GM18498 (cell line): ENCODE measurements at regions not wholly inside any gene's neighbourhood (a gene's known extent, or its start where the extent isn't known, plus 50 kb on each side); places are given as distances from the start of the nearest gene placed in this dataset.

Source experiments
- ATAC-seq: cut with Tn5 transposase; IDR thresholded peaks from one replicate; pipeline ENCODE4 v1.9.1; 2021; ENCODE audit warnings: mild to moderate bottlenecking, moderate library complexity; ENCODE audit not compliant: unreplicated experiment

DNA sequence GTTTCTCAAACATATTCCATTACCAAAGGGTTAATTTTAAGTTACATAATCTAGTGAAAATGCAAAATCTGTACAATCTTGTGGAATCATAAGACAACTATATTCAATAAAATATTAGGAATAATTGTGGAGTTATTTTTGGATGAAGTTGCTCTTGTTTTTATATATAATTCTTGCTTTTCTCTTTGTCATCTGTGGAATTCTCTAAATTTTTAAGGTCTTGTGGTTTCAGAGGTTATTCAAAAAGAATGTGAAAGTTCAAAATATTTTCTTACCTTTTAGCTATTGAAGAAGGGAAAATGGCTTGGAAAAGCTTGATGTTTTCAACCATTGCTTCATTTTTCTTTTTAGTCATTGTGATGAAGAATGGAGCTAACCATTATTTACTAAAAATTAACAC, 552.1 kb downstream of the TFEC start:
- no peak for ATAC-seq

DNA sequence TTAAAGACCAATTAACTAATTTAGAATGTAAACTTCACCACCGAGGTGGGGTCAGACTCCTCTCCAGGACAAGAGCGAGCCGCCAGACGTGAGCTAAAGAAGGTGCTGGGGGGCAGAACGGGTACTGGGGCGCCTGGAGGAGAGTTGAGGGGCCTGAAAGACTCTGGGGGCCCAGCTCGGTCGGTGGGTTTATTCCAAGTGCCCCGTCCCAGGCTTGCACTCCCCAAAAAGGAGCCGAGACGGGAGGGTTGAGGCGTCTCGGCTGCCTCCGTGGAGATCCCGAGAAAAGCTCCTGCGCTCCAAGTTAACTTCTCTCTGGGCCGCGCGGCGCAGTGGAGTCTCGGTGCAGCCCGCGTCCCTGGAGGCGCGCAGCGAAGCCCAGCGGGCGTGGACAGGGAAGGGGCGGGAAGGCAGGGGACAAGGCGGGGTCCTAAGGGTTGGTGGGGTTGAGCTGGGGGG, 553.3 kb downstream of the TFEC start:
- ATAC-seq = no peak

DNA sequence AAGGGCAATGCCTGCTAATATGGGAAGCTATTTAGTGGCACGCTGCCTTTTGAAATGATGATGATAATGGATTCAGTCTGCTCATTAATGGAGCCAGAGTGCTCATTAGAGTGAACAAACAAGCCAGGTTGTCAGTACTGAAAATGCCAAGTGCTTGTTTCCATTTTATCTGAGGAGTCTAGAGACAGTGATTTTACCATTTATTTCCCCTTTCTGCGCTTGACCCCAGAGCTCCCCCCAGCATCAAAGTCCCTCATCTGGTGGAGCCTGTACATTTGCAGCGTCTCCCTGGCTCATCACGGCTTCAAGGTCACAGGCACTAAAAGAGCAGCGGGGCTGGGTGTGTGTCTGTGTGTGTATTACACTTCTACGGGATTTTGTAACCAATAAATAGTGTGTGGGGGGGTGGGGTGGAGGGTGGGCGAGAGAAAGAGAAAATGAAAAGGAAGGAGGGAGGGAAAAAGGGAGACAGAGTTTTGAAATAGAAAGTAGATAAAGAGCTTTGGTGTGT, 553.8 kb downstream of the TFEC start:
- peak; percentile 40 for ATAC-seq

DNA sequence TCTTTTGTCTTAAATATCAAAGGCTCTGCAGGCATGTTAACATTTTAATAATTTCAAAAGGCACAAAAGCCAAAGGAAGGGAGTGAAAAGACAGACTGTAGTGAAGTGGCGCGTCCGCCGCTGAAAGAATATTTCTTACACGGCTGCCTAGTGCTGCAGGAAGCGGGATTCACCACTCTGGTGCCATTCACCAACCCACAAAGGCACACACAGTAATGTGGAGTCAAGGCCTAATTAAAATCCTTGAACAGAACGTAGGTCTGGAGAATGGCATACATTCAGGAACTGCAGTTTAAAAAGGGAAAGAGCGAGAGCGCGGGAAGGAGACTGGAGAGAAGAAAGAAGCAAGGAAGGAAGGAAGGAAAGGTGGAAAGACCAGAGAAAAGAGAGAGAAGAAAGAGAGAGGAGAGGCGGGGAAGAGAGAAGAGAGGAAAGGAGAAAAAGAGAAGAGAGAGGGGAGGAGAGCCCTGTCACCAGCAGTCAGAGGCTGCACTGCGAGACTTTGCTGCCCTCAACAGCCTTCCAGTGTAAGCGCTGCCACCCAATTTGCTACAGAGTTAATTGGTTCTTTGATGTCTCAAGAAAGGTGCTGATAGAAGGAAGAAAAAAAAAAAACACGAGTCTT, 554.0 kb downstream of the MDFIC start:
- ATAC-seq = peak; percentile 66

DNA sequence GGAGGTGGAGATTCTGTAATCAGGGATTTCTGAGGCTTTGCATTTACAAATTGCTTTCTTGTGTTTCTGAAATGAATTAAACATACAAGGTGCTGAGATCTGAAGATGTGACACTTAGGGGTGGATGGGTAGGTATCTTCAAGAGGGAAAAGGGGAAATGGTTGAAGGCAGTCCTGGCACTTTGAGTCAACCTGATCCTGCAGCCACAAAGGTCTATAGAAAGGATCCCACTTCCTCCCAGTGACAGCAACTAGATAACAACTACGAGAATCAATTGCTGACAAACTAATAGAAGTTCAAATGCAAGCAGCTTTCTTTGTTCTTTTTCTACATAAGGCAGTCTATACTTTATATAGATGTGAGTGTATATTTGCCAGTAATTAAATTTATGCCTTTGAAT, 553.3 kb downstream of the MDFIC start:
- no peak for ATAC-seq

DNA sequence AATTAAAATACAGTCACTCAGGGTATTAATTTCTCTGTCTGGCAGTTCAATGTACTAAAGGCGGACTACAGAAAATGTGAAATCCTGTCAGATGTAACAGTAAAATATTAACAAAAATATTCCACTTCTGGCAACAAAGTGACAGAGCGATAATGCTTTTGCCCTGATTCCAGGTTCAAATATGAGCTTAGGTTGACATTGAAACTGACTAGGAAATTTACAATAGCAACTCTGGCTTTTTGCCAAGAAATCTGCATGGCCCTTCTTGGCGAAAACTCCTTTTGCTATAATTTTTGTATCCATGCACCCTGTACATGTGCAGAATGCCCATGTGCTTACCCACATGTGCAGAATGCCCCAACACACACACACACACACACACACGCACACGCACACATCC, 552.2 kb downstream of the MDFIC start:
- no peak for ATAC-seq

DNA sequence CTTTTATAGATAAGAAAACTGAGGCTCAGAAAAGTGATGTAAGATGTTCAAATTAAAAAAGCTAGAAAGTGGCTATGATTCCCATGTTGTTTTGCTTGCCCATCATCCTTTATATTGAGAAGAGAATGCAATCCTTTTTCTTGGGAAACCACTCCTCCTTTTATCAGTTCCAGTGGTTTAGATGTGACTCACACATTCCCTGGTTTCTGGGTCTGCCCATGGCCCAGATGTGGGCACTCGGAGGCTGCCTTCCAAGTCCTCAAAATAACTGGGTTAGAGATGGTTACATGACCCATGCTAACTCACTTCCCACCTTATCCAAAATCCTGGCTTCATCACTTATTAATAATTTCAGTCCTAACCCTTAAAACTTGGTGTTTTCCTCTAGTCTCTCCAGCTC, 550.0 kb downstream of the MDFIC start:
- no peak for ATAC-seq

DNA sequence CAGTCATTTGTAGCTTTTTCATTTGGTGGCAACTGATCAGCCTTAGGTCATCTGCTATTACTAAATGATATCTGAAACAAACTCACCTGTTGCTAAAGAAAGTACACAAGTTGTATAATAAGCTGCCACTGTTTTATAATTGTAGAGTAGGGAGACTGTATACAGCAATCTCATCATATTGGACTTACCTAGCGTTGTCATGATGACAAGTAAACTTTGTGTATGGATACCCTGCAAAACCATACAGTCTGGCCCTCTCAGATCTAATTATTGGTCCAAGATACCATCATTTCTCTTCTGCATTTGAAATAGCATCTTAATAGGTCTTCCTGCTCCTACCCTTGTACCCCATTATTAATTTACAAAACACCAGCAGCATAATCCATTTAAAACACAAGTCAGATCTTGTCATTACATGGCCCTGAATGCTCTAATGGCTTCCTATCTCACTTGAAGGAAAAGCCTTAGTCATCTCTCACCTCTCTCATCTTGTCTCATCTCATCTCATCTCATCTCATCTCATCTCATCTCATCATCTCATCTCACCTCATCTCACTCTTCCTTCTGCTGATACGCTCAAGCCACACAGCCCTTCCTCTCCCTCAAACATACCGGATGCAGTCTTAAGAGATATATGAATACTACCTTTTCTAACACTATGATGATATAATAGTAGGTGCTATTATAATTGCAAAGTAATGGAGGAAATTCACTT, 540.6 kb downstream of the MDFIC start:
- ATAC-seq = no peak

DNA sequence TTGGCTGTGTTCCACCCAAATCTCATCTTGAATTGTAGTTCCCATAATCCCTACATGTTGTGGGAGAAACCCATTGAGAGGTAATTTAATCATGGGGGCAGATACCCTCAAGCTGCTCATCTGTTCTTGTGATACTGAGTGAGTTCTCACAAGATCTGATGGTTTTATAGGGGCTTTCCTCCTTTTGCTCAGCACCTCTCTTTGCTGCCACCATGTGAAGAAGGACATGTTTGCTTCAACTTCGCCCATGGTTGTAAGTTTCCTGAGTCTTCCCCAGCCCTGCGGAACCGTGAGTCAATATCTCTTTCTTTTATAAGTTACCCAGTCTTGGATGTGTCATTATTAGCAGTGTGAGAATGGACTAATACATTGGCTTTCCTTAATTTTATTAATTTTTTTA, 527.8 kb downstream of the MDFIC start:
- ATAC-seq = no peak

DNA sequence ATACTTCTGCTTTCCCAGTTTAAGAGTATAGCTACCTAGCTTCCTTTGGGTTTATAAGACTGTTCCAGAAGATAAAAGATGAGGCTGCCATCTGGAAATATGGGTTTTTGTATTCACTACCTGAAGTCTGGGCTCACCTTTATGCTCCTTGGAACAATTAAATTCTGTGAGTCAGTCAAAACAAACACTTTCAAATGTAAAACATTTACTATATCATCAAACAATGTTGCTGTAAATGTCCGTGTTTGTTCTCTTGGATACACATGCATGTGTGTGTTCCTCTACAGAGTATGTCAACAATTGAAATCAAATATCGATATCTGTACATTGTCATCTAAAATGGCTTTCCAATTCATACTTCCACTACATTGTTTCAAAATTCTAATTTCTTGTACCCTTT, 525.6 kb downstream of the MDFIC start:
- ATAC-seq = no peak

DNA sequence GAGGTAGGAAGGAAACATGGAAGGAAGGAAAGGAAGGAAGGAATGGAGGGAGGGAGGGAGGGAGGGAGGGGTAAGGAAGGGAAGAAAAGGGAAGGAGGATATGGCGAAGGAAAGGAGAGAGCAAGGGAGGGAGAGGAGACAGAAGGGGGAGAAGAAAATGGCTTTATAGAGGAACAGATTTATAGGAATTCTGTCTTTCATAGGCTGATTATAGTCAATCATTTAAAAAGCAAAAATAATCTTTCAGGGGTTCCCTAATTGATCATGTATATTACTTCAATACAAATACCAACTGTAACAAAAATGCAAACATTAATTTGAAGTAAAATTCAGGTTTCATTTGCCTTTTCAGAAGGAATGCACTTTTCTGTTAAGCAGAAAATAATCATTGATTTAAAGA, 519.1 kb downstream of the MDFIC start:
- ATAC-seq = no peak

DNA sequence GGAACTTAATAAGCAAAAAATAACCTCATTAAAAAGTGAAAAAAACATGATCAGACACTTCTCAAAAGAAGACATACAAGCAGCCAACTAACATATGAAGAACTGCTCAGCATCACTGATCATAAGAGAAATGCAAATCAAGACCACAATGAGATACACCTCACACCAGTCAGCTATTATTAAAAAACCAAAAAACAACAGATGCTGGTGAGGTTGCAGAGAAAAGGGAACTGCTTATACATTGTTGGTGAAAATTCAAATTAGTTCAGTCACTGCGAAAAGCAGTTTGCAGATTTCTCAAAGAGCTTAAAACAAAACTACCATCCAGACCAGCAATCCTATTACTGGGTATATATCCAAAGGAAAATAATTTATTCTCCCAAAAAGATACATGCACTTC, 513.3 kb downstream of the MDFIC start:
- peak; percentile 98 for ATAC-seq

DNA sequence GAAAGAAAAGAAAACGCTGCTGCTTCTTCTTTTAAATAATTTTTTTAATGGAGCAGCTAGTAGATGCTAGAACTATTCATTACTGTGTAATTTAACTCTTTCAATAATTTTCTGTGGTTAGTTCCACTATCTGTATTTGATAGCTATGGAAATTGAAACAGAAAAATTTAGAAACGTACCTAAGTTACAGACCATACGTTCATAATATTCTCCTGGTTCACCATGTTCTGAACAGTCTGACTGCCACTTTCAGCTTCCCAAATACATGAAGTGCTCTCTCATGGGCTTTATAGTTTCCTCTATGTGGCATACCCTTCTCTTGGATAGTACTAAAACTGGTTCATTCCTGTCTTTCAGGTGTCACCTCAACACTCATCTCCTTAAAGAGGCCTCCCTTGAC, 508.0 kb downstream of the MDFIC start:
- ATAC-seq = peak; percentile 53

DNA sequence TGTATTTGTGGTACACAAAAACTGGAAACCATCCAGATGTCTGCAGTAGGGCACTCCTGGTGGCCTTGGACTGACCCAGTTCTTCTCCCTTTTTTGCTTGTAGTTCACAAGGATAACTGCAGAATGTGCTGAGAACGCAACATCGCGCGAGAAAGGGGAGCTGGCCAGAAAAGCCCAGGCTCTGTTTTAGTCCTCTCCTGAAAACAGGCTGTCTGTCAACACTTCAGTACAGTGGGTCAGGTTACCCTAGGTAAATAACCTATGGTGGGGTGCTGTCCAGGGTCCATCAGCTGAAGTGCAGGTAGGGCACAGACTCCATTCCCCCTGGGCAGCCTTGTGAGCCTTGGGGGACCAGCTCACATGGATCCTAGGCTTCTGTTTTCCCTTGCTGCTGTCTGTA, 495.8 kb downstream of the MDFIC start:
- no peak for ATAC-seq

DNA sequence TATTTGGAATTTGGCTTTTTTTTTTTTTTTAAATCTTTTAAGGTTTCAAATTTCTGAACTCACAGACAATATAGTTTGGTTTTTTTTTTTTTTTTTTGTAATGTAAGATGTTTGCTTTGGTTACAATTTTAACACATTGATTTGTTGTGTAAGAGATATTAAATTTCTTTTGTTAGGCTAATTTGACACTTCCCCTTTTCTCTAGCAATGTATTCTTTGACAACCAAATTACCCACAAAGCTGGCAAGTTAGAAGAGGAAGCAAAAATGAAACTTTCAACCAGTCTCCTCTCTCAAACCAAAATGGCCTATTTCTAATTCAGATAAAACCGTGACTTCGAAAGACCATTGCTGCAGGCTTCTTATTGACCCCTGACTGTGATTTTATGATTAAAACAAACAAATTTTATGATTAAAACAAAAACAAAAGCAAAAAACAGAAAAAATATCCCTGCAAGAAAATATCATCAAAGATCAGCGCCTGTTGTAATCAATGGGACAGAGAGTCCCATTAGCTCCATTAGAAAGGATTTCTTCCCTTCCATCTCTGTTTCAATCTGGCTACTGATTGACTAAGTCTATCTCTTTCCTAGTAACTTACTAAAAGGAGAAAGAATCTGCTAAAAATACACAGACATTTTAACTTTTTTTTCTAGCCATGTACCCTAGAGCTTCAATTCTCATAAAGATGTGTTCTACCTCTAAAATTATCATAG, 489.2 kb downstream of the MDFIC start:
- ATAC-seq = peak; percentile 97

DNA sequence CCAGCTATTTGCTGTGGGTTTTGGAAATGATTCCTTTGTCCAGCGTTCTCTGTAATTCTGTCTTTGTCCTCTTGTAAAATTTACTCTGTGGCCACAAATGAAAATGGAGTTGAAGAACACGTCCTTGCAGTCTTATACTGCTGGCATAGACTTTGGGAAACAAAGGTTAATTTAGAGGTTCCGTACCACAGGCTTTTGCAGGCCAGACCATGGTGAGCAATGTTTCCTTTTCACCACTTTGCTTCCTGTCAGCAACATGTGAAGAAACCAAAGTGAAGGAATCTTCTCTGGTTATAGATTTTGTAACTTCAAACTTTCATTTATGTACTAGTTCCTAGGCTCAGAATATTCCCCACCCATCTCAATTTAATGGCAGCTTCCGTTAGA, 488.5 kb downstream of the MDFIC start:
- ATAC-seq = peak; percentile 4

DNA sequence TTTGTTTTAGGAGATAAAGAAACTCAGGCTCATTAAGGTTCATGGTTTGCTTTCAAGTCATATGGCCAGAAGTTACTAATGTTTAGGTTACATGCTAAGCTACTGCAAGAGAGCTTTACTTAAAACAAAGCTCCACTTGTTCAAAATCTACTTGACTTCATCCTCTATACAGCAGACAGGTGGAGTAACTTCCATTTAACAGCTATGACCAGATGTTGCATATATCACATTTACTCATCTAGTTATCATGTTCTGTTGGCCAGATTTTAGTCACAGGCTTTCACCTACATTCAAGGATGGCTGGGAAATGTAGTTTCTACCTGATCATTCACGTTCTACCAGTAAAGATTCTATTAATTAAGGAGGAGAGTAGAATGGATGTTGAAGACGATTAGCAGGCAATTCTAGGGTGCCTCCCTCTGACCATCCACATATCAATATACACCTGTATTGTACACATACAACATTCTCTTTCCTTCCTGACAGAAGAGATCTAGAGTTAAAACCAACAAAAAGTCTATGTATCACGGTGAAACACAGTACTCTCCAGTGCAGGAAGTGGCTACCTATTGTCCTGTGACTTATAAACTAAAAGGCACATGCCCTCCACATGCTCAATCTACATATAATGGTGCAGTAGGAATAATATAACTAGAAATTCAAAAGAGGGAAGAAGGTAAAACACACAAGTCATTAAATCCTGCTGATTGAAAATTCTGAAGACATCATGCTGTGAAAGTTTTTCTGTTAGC, 488.0 kb downstream of the MDFIC start:
- ATAC-seq = no peak

DNA sequence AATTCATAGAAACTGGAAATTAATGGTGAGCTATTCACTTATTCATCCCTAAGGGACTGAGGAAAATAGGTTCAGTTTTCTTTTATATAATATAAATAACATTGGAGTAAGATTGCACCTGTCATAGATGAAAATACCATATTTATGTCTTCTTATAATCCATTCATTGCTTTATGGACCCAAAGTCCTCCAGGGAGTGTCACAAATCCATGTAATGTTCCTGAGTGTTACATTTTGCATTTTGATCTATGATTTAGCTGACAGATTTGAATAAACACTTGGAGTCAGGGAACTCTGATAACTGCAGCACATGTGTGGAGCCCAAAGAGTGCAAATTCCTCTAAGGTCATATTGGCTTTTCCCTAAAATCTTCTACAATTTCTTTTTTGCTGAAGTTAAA, 484.3 kb downstream of the MDFIC start:
- no peak for ATAC-seq

DNA sequence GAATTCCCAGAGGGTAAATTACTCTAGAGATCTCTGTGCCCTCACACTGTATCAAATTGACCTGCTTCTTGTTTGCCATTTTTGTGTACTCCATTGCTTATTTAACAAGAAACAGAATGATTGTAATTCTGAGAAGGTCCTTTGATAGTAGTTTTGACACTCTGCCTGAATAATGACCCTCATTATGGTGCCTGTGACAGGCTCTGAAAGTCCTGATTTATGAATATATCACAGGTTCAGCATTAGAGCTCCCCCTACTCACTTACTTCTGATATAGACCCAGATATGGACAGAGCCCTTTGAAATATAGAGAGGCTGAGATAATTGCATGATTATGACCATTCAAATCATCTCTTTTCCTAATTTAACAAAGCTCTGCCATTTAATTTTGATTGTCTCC, 465.2 kb downstream of the MDFIC start:
- no peak for ATAC-seq

DNA sequence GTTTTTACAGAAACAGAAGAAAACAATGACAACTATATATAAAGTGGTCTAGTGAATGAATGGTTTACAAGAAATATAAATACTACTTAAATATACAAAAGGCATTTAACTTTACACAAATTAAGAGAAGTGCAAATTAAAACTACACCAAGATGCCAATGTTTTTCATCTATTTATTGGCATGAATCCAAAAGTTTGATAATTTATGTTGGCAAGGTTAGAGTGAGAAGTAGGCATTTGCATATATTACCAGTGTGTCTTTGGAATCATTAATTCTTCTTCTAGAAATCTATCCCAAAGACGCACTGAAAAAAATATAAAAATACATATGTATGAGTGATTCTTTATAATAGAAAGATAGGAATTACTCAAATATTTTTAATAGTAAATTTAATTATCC, 457.4 kb downstream of the MDFIC start:
- no peak for ATAC-seq

DNA sequence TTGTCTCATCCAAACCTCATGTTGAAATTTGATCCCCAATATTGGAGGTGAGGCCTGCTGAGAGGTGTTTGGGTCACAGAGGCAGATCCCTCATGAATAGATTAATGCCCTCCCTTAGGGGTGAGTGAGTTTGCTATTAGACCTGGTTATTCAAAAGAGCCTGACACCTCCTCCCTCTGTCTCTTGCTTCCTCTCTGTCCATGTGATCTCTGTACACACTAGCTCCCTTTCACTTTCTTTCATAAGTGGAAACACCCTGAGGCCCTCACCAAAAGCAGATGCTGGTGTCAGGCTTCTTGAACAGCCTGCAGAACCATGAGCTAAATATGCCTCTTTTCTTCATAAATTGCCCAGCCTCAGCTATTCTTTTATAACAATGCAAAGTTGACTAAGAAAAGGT, 447.1 kb downstream of the MDFIC start:
- peak; percentile 47 for ATAC-seq
